ENCODE measurements at regions not wholly inside any gene's neighbourhood (a gene's known extent, or its start where the extent isn't known, plus 50 kb on each side); places are given as distances from the start of the nearest gene placed in this dataset.

GRCh38 chr1:175824079-175824478 lies 80.7 kb upstream of the TNR start:
- Histone ChIP-seq H3K4me1 (ENCODE audit: insufficient read depth, low read length) (no peaks in the 10 kb centered on the region), H2BK12ac (ENCODE audit: insufficient read length, low read depth, low read length) (no peak overlapping the region), H3K56ac (ENCODE audit: insufficient read length, low read depth, low read length) (no peak overlapping the region), H3K27ac (ENCODE audit: insufficient read length, low read depth, low read length) (no peak overlapping the region), H3K14ac (ENCODE audit: insufficient read depth, low read length) (no peak overlapping the region), H3K9me3 (ENCODE audit: control insufficient read depth, low read depth, low read length) (no peaks in the 10 kb centered on the region), H4K91ac (ENCODE audit: insufficient read length, low read depth, low read length) (no peak overlapping the region), H3K18ac (ENCODE audit: insufficient read length, low read depth, low read length) (no peak overlapping the region), H4K8ac (replicated peaks; ENCODE audit: insufficient read length, low read depth, low read length) (no peak overlapping the region), H2BK20ac (ENCODE audit: low read depth, low read length, poor library complexity, severe bottlenecking) (no peak overlapping the region), H4K20me1 (ENCODE audit: control insufficient read depth, insufficient read depth, insufficient read length) (no peaks in the 10 kb centered on the region), H3K23ac (ENCODE audit: insufficient read length, low read depth, low read length) (no peak overlapping the region), H2BK120ac (ENCODE audit: low read depth, low read length, poor library complexity, severe bottlenecking) (no peak overlapping the region), H3K4me2 (ENCODE audit: insufficient read depth, insufficient read length, low read length) (no peak overlapping the region), H3K4ac (ENCODE audit: low read depth, low read length) (no peak overlapping the region), H3K23me2 (ENCODE audit: insufficient read length, low read depth, low read length, poor library complexity, severe bottlenecking) (no peaks in the 10 kb centered on the region), H3K79me2 (ENCODE audit: insufficient read depth, low read length) (no peaks in the 10 kb centered on the region), H2AFZ (ENCODE audit: low read length) (no peak overlapping the region), H2BK15ac (ENCODE audit: low read depth, low read length) (no peak overlapping the region), H3K27me3 (ENCODE audit: insufficient read depth, low read length) (no peaks in the 10 kb centered on the region), H2AK5ac (ENCODE audit: insufficient read length, low read length) (no peak overlapping the region), H4K5ac (ENCODE audit: insufficient read length, low read depth, low read length) (no peak overlapping the region), H3T11ph (ENCODE audit: low read length) (no peak overlapping the region), H3K79me1 (ENCODE audit: insufficient read depth, low read depth, low read length, poor library complexity, severe bottlenecking) (no peaks in the 10 kb centered on the region), H3K9ac (ENCODE audit: extremely low read depth, insufficient read length, low read length) (no peak overlapping the region), H2BK5ac (ENCODE audit: insufficient read length, low read length) (no peak overlapping the region)
- DNase-seq, result peak; percentile 76
- WGBS (ENCODE audit: extremely low coverage, insufficient read length, low lambda C conversion rate), result no CpG with 5 or more reads among the region's 3 CpGs
- H3K27me3 Mint-ChIP-seq (ENCODE audit: low read depth), result no peaks in the 10 kb centered on the region; the same call in 1 of the 2 replicates
- H3K36me3 Mint-ChIP-seq (ENCODE audit: insufficient read depth in 1 of 3, low read depth in 3 of 3), result peaks cover 8 to 25% (median 10%) of the 10 kb centered on the region in 3 experiments; a peak in 6 of 7 replicates
- H3K27ac Mint-ChIP-seq, result no peak overlapping the region
- H3K4me1 Mint-ChIP-seq, result peaks cover 4 to 5% of the 10 kb centered on the region in 2 experiments
- peaks cover 17 to 22% of the 10 kb centered on the region in 2 experiments for H3K9me3 Mint-ChIP-seq
- H3K4me3 Mint-ChIP-seq, result no peak overlapping the region
- TF ChIP-seq CTCF (conservative IDR thresholded peaks at IDR 0.05), result peak; percentile 85

Data from H9 (cell line).